Stimulated activated CD8-positive, alpha-beta memory T cell treated with anti-CD3 and anti-CD28 coated beads, Interleukin-2, amount 100 ng/mL, for 48 hours (primary cell): ENCODE measurements at regions not wholly inside any gene's neighbourhood (a gene's known extent, or its start where the extent isn't known, plus 50 kb on each side); places are given as distances from the start of the nearest gene placed in this dataset.
"Not testable (repeated sequence)": the region's sequence is repeated elsewhere in the genome, so short reads cannot be mapped to it uniquely, and the experiment has no call there.

ENCODE experiments used
- DNase-seq, 2 donors: peaks; one replicate each; pipeline ENCODE4 v3.0.0-alpha.2; 2020; ENCODE audit warnings: low read depth in 2 of 2

DNA sequence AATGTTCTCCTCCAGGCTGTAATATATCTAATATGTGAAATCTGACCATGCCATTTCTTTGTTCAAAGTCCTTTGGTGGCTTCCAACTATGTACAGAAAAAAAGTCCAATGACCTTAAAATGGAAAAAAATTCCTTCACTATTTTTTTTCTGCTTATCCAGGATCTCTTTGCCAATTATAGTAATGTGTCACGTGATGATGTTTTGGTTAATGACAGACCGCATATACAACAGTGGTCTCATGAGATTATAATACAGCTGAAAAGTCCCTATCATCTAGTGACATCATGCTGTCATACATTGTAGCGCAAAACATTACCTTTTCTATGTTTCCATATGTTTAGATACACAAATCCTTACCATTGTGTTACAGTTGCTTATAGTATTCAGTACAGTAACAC is 477.6 kb downstream of the TMEM232 start:
- no peak for DNase-seq

DNA sequence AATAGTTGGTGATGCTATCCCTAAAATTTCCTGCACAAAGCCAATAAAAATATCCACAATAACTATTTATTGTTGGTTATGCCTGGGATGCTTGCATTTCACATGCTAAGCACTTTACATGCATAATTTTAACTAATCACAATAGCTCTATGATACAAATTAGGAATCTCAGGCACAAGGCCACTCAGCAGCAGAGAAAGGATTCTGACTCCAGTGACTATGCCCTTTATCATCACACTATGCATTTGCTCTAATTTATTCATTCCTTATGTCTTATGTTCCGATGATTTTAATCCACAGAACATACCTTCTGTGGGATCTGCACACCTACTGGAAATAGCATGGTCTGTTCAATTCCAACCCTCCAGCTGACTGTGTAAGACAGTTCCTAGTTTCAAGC is 476.1 kb downstream of the TMEM232 start:
- DNase-seq, result no peak

DNA sequence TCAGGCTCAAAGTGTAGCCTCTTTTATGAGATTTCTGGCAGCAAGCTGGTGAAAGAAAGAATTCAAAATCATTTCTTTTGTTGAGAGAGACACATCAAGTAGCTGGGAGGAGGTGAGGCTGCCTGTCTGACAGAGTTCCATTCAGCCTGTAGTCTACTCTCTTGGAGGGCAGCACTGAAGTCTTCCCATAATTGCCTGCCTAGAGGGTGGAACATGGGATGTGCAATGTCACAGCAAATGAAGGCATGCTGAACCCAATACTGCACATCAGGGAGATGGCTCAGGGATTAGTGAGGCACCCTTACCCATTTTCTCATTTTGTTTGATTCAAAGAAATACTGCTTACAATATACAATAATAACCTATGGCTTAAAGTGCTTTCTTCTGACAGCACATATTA is 475.7 kb downstream of the TMEM232 start:
- DNase-seq, result no peak

- DNase-seq, result no peak
These were observed 475.1 kb downstream of the TMEM232 start for GRCh38 chr5:110251366-110251765.

DNA sequence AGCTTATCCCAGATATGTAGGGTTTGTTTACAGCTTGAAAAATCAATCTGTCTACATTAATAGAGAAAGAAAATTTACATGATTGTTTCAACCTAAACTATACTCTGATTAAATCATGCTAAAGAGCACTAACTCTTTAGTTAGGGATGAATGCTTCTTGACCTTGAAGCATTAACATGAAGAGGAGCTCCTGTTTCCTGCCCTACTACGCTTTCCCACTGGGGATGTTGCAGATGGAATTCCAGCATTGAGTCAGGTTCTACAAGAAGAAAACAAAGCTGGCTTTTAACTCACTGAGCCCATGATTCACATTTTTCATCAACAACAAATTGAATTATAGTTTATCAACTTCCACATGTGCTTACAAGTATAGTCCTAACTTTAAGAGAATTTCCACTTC is 471.3 kb downstream of the TMEM232 start:
- no peak for DNase-seq

GRCh38 chr5:110256298-110256697 is 470.2 kb downstream of the TMEM232 start:
- DNase-seq, result no peak

DNA sequence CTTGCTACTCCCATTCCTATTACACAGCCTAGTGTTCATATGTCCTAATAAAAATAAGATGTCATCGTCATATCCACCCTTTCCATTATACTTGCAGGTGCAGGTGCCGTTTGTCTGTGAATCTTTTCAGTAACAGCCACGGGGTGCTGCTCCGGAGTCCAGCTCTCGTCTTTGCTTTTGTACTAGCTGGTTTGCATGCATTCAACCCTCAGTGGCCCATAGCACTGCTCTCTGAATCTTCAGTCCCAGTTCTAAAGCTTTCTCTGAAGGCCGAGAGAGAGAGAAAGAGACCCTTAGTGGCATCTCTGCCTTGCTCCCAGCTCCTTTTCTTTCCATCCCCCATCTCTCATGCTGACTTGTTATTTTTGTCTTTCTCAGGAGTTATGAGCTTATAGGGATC is 468.5 kb downstream of the TMEM232 start:
- DNase-seq, result no peak

- DNase-seq, result no peak
These were observed 467.8 kb downstream of the TMEM232 start for GRCh38 chr5:110258460-110259216.

GRCh38 chr5:110262749-110263148 is 463.7 kb downstream of the TMEM232 start:
- DNase-seq, result no peak

DNA sequence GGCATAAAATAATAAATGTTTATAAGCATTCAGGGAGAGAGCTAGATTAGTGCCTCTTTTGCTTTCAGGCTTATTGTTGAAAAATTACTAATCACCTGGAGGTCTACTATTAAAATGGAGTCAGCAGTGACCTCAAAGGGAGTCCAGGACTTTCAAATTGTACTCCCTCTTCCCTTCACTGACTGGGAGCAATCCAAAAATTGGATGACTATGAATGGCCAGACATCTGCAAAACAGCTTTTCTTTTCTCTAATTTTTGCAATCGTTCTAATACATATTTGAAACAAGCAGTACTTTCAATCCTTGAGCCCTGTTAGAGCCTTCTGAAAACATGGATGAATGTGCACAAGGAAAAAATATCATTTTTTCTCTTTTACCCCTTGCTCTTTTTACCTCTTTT is 461.8 kb downstream of the TMEM232 start:
- no peak for DNase-seq

DNA sequence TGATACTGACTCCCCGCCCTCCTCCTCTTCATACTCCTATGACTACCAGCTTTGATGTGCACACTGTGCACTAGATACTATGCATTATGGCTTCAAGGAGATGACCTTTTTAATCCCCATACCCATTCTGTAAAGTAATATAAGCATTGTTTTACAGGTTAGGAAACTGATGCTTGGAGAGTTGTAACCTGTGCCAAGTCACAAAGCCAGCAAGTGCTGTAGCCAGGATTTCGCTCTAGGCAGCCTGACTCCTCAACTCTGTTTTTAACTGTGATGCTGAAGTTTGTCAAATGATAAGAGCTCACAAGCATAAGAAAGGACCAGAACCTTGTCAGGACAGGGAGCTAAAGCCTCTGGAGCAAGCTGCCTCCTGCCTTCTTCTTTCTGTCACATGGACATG is 461.3 kb downstream of the TMEM232 start:
- DNase-seq, result no peak

- no peak for DNase-seq
These were observed 458.8 kb downstream of the TMEM232 start for GRCh38 chr5:110267714-110268113.

DNA sequence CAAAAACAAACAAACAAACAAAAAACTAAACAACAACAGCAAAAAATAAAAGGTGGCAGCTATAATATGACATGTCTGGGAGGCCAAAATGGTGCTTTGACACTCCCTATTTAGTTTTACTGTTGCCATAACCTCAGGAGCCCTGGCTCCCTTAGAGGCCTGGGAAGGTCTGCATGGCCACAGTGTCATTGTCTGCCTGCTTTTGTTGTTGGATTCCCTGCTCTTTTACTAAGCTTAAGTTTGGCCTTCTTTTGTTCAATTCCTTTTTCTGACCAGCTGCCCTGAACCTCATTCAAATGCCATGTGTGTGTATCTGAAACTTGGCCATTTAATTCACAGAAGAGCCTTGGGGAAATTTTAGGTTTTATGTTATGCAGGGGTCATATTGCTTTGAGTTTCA is 458.2 kb downstream of the TMEM232 start:
- DNase-seq, result no peak

DNA sequence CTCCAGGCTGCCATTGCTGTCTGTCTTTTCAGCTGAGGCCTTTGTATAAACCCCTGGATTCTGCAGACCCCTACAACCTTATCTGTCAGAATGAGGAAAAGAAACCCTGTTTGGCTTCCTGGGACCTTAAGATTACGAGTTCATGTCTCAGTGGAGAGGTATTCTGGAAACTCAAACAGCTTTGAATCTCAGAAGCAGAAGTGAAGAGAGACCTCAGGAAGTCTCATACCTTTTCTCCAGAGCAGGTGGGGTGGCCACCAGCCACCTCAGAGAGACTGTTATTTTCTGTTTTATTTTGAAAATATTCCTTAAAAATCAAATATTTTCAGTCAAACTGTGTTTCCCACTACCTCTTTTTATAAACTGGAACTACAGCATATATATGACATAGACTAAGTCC is 457.5 kb downstream of the TMEM232 start:
- no peak for DNase-seq

DNA sequence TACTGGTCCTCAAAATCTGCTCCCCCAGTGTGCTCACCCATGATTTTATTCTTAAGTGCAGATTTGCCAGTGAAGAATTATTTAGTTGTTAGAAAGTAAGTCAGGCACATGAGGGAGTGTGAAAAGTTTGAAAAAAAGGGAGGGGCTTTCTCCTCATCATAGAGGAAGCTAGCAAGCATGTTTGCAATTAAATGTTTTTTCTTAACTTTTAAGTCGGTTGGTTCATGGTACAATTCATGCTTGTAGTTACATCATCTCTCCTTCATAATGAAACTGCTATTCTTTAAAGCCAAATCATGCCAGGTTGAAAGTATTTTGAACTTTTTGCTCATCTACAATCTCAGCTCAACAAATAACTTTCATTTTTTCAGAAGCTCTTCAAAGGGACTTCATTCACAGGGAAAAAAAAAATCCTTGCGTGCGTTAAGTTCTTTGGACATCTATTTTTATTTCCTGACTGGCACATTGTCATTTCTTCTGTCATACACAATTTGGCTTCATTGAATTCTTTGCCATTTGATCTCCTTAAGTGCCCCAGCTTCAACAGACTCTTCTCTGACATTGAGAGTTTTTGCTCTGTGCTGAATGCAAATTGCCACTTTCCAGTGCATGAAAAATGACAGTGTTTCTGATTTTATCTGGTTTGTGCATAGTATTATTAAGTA is 456.9 kb downstream of the TMEM232 start:
- DNase-seq, result no peak

DNA sequence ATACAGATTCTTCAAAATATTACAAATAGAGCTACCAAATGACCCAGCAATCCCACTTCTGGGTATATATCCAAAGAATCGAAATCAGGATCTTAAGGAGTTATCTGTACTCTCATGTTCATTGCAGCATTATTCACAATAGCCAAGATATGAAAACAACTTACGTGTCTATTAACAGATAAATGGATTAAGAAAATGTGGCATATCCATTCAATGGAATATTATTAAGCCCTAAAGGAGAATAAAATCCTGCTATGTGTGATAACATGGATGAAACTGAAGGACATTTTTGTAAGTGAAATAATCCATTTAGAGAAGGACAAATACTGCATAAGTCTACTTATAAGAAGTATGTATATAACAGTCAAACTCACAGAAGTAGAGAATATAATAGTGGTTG is 450.6 kb downstream of the TMEM232 start:
- DNase-seq, result no peak

DNA sequence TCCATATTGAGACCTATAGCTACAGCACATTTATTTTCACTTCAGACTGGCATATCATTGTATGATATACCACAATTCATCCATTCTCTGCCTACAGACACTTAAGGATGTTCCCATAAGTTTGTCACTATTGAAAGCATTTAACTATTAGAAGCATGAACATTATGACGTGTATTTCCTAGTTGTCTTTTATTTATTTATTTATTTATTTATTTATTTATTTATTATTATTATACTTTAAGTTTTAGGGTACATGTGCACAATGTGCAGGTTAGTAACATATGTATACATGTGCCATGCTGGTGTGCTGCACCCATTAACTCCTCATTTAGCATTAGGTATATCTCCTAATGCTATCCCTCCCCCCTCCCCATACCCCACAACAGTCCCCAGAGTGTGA is 448.0 kb downstream of the TMEM232 start:
- not testable (repeated sequence) for DNase-seq

GRCh38 chr5:110284121-110284520 is 442.4 kb downstream of the TMEM232 start:
- DNase-seq, result not testable (repeated sequence)

DNA sequence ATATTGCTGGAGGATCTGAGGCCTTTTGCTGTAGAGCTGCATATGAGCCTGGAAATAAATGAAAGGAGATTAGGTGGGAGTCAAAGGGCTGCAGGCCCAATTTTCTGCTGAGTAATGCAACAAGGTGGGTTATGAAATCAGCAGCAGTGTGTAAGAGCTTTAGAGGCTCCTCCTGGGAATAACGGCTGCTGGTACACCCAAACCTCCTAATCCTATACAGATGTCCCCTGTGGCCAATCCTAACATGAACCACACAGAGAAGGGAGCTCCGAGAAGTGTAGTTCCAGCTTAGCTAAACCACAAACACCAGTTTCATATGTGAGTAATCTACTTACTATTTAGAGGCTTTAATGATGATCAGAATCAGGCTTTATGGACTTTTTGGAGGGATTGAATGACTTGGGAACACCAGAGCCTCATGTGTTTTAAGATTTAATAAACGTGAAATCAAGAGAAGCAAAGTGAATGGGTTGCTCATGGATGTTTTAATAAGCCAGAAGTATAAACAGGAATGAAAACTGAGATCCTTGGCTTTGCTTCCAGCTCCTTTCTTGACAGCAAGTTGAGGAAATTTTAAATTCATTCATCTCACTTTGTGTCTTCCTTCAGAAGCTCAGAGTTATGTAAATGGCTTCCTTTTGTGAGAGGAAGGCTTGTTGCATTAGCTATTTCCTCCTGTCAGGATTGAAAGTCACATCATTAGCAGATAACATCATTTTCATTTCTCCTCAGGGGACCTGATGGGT is 437.5 kb downstream of the TMEM232 start:
- DNase-seq, result no peak

- no peak for DNase-seq
These were observed 437.0 kb downstream of the TMEM232 start for GRCh38 chr5:110289512-110289810.

DNA sequence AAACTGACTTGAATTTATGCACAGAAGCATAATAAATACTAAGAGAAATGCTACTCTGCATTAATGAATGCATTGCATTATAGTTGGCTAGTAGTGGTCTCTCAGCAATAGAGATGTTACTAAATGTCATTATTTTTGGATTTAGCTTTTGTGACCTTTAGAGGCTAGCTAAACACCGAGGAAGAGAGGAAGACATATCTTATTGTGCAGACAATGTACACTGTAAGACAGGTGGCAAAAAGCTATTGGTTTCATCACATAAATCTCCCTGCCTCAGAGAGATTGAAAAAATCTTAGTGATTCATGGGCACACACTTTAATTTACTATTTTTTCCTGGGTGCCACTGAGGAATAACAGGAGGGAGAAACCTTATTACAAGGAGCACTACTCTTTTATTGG is 435.9 kb downstream of the TMEM232 start:
- DNase-seq, result no peak

DNA sequence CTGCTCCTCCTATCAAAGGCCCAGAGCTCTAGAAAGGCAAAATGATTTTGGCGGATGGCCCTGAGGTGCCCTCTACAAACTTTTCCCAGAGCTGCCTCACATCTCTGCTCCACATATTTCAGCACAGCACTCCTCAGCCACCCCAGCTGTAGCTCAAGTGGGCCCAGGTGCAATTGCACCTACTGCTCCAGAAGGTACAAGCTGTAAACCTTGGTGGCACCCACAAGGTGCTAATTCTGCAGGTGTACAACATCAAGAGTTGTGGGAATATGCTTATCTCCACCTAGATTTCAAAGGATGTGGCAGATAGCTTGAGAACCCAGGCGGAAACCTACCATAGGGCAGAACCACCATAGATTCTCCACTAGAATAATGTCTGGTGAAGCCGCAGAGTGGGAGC is 432.2 kb downstream of the TMEM232 start:
- DNase-seq, result no peak

GRCh38 chr5:110297152-110297670 is 429.3 kb downstream of the TMEM232 start:
- DNase-seq, result no peak
